HG03571 (cell line): ENCODE measurements at regions not wholly inside any gene's neighbourhood (a gene's known extent, or its start where the extent isn't known, plus 50 kb on each side); places are given as distances from the start of the nearest gene placed in this dataset.
"Not testable (repeated sequence)": the region's sequence is repeated elsewhere in the genome, so short reads cannot be mapped to it uniquely, and the experiment has no call there.

Experiments
- ATAC-seq: cut with Tn5 transposase; IDR thresholded peaks from one replicate; pipeline ENCODE4 v1.9.1; 2021; ENCODE audit not compliant: unreplicated experiment

GRCh38 chr2:22907330-22907729 lies 477.6 kb upstream of the KLHL29 start:
- no peak for ATAC-seq

GRCh38 chr2:22912398-22912797 lies 472.6 kb upstream of the KLHL29 start:
- no peak for ATAC-seq

- ATAC-seq, result no peak
Measured at GRCh38 chr2:22929998-22930397, 455.0 kb upstream of the KLHL29 start.

GRCh38 chr2:22930781-22931180 lies 454.2 kb upstream of the KLHL29 start:
- ATAC-seq, result no peak

GRCh38 chr2:22932288-22932687 lies 452.7 kb upstream of the KLHL29 start:
- ATAC-seq, result no peak

GRCh38 chr2:22934747-22935146 lies 450.2 kb upstream of the KLHL29 start:
- no peak for ATAC-seq

GRCh38 chr2:22942441-22942840 lies 442.5 kb upstream of the KLHL29 start:
- no peak for ATAC-seq

- ATAC-seq, result no peak
Measured at GRCh38 chr2:22944143-22944542, 440.8 kb upstream of the KLHL29 start.

GRCh38 chr2:22946553-22946952 lies 438.4 kb upstream of the KLHL29 start:
- no peak for ATAC-seq

- ATAC-seq, result no peak
Measured at GRCh38 chr2:22947741-22948140, 437.2 kb upstream of the KLHL29 start.

GRCh38 chr2:22950431-22950830 lies 434.5 kb upstream of the KLHL29 start:
- no peak for ATAC-seq

GRCh38 chr2:22952656-22953225 lies 432.2 kb upstream of the KLHL29 start:
- ATAC-seq, result no peak

GRCh38 chr2:22957446-22957845 lies 427.5 kb upstream of the KLHL29 start:
- no peak for ATAC-seq

- ATAC-seq, result no peak
Measured at GRCh38 chr2:22958308-22958707, 426.7 kb upstream of the KLHL29 start.

- ATAC-seq, result no peak
Measured at GRCh38 chr2:22967756-22968155, 417.2 kb upstream of the KLHL29 start.

- ATAC-seq, result no peak
Measured at GRCh38 chr2:22970284-22970975, 414.5 kb upstream of the KLHL29 start.

GRCh38 chr2:22970991-22971390 lies 414.0 kb upstream of the KLHL29 start:
- ATAC-seq, result no peak

- no peak for ATAC-seq
Measured at GRCh38 chr2:22981785-22982184, 403.2 kb upstream of the KLHL29 start.

- not testable (repeated sequence) for ATAC-seq
Measured at GRCh38 chr2:22984152-22984551, 400.8 kb upstream of the KLHL29 start.

- ATAC-seq, result no peak
Measured at GRCh38 chr2:22990246-22990645, 394.7 kb upstream of the KLHL29 start.

GRCh38 chr2:22991844-22992243 lies 393.1 kb upstream of the KLHL29 start:
- ATAC-seq, result no peak

GRCh38 chr2:22992441-22992840 lies 392.5 kb upstream of the KLHL29 start:
- no peak for ATAC-seq

- no peak for ATAC-seq
Measured at GRCh38 chr2:22993250-22993649, 391.7 kb upstream of the KLHL29 start.
